ENCODE measurements at regions not wholly inside any gene's neighbourhood (a gene's known extent, or its start where the extent isn't known, plus 50 kb on each side); places are given as distances from the start of the nearest gene placed in this dataset.
A peak's percentile ranks its signal among the peaks of the same experiment; 100 is the strongest.

GRCh38 chr18:22688877-22689496 is 244.1 kb upstream of the RBBP8 start:
- no peak for TF ChIP-seq CTCF (conservative IDR thresholded peaks at IDR 0.05; ENCODE audit: low read depth, low read length)
- H3K4me3 ChIP-seq (ENCODE audit: low read depth, low read length), result no peak overlapping the region
- DNase-seq (ENCODE audit: low read depth), result no peak

DNA sequence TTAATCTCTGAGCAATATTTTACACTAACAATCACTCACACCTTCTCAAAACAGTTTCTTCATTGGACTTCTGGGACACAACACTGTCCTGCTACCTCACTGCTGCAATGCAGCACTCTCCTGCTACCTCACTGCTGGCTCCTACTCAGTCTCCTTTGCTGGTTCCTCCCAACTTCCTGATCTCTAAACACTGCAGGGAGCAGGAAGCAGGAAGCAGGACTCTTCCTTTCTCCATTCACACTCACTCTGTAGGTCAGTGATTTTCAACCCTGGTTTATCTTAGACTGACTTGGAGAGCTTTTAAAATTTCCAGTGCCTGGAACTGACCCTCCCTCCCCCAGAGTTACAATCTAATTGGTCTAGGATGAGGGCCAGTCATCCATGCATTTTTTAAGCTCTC is 243.4 kb upstream of the RBBP8 start:
- H3K4me3 ChIP-seq (ENCODE audit: low read depth, low read length), result no peak overlapping the region
- no peak for TF ChIP-seq CTCF (conservative IDR thresholded peaks at IDR 0.05; ENCODE audit: low read depth, low read length)
- no peak for DNase-seq (ENCODE audit: low read depth)

DNA sequence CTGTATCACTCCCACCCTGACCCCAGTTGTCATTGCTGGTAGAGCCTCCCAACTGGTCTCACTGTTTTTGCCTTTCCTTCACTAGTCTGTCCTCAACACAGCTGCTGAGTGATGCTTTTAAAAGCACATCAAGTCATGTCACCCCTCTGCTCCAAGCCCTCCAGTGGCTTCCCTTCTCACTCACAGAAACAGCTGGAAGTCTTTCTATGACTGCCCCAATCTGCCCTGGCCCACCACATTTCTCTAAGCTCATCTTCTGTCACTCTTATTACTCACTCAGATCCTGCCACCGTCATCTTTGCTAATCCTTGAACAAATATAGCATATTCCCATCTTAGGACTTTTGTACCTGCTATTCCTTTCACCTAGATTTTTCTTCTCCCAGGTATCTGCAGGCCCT is 242.6 kb upstream of the RBBP8 start:
- no peak for TF ChIP-seq CTCF (conservative IDR thresholded peaks at IDR 0.05; ENCODE audit: low read depth, low read length)
- no peak overlapping the region for H3K4me3 ChIP-seq (ENCODE audit: low read depth, low read length)
- no peak for DNase-seq (ENCODE audit: low read depth)

DNA sequence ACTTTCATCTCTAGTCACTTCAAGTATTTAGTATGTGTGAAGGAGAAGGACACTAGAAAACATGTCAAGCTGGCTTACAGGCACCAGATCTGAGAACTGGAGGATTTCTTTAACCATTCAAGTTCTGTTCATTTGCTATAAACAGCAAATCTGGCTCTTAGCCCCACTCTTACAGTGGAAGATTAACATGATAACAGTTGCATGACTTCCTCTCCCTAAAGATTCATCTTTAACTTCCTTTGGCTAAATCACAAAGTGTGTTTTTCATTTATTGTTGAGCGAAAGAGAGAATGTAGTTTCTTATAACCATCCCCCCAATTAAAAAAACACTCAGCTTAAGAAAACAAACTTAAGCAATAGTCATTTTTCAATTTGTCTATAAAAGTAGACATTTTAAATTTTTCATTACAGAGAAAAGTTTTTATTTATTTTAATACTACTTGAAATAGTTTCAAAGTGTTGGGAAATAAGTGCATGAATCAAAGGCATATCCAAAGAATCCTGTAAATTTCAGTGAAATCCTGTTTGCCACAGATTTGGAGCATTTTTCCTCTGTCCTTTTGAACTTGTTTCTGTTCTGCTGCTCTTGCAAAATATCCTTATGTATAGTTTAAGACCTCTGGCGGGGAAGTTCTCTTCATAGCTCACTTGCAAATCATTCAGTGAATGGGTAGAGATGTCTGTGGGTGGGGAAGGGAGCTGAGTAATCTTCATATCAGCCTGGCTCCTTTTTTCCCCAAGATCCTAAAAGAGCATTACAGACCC is 241.0 kb upstream of the RBBP8 start:
- H3K4me3 ChIP-seq (ENCODE audit: low read depth, low read length), result no peak overlapping the region
- DNase-seq (ENCODE audit: low read depth), result peak; percentile 97

DNA sequence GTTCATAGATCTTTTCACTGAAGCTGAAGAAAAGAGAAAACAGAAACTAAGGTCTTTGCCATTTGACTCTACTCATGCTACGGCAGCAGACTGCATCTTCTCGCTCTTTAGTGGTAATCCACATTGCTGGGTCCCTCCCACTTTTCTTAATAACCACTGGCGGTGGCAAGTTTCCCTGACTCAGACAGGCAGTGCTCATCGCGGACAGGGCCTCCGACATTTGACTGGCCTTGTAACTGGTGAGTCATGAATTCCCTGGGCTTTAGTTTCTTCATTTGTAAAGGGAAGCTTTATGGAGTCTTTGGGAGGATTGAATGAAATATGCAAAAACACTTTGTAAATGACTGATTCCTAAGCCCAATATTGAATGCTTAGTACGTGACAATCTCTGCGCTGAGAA is 238.2 kb upstream of the RBBP8 start:
- TF ChIP-seq CTCF (conservative IDR thresholded peaks at IDR 0.05; ENCODE audit: low read depth, low read length), result no peak

More for the DNA sequence above, 241.0 kb upstream of the RBBP8 start:
- TF ChIP-seq CTCF (conservative IDR thresholded peaks at IDR 0.05; ENCODE audit: low read depth, low read length), result no peak

DNA sequence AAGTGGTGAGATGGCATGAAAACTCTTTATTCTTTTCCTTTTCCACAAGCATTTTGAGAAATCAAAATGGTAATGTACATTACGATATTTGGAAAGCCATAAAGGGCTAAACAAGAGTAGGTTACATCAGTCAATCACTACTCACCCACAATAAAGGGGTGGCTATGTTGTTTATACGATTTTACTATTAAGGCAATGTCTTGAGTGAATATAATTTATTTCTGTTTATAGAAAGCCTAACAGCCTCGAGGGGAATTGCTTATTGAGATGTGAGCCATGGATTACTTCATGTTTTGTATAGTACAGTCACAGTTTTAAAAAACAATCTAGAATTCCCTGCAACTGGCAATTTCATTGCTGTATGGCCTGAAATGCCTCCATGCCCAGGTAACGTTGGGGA is 237.5 kb upstream of the RBBP8 start:
- no peak for TF ChIP-seq CTCF (conservative IDR thresholded peaks at IDR 0.05; ENCODE audit: low read depth, low read length)
- H3K4me3 ChIP-seq (ENCODE audit: low read depth, low read length), result no peak overlapping the region
- DNase-seq (ENCODE audit: low read depth), result no peak

More for the DNA sequence above, 238.2 kb upstream of the RBBP8 start:
- H3K4me3 ChIP-seq (ENCODE audit: low read depth, low read length), result peak overlapping the region; percentile 7
- peak; percentile 98 for DNase-seq (ENCODE audit: low read depth)

DNA sequence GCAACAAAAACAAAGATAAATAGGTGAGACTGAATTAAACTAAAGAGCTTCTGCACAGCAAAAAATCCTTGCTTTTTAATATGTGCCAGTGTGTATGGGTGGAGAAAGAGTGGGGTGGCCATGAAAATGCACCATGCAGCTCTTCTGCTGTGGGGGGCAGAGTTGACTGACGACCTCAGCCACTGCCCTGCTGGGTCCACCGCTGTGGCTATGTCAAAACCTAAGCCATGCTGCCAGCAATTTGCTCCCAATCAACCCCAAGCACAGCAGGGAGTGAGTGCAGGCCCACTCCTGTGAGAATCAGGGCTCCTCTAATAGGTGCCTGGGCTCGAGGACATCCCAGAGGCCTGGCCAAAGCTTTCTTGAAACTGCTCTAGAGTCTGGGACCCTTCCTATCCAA is 235.6 kb upstream of the RBBP8 start:
- DNase-seq (ENCODE audit: low read depth), result no peak
- no peak for TF ChIP-seq CTCF (conservative IDR thresholded peaks at IDR 0.05; ENCODE audit: low read depth, low read length)
- H3K4me3 ChIP-seq (ENCODE audit: low read depth, low read length), result no peak overlapping the region
